EH (cell line): ENCODE measurements at regions not wholly inside any gene's neighbourhood (a gene's known extent, or its start where the extent isn't known, plus 50 kb on each side); places are given as distances from the start of the nearest gene placed in this dataset.
"Not testable (repeated sequence)": the region's sequence is repeated elsewhere in the genome, so short reads cannot be mapped to it uniquely, and the experiment has no call there.

Experiments
- DNase-seq: peaks from one replicate; pipeline ENCODE4 v3.0.0-alpha.2; 2015; ENCODE audit warnings: low read depth

GRCh38 chr3:148494451-148494850 lies 203.3 kb upstream of the AGTR1 start:
- no peak for DNase-seq

- no peak for DNase-seq
Measured at GRCh38 chr3:148500881-148501280, 196.8 kb upstream of the AGTR1 start.

GRCh38 chr3:148510116-148510515 lies 187.6 kb upstream of the AGTR1 start:
- no peak for DNase-seq

GRCh38 chr3:148510561-148510960 lies 187.1 kb upstream of the AGTR1 start:
- no peak for DNase-seq

GRCh38 chr3:148512648-148513047 lies 185.1 kb upstream of the AGTR1 start:
- DNase-seq, result peak; percentile 24

GRCh38 chr3:148513096-148513543 lies 184.6 kb upstream of the AGTR1 start:
- DNase-seq, result peak; percentile 52

- no peak for DNase-seq
Measured at GRCh38 chr3:148518520-148518919, 179.2 kb upstream of the AGTR1 start.

- not testable (repeated sequence) for DNase-seq
Measured at GRCh38 chr3:148525621-148526020, 172.1 kb upstream of the AGTR1 start.

- peak; percentile 2 for DNase-seq
Measured at GRCh38 chr3:148528024-148528423, 169.7 kb upstream of the AGTR1 start.

GRCh38 chr3:148531836-148532235 lies 165.9 kb upstream of the AGTR1 start:
- no peak for DNase-seq

GRCh38 chr3:148532326-148532725 lies 165.4 kb upstream of the AGTR1 start:
- peak; percentile 6 for DNase-seq

- DNase-seq, result no peak
Measured at GRCh38 chr3:148532774-148533173, 164.9 kb upstream of the AGTR1 start.

GRCh38 chr3:148534089-148534988 lies 163.4 kb upstream of the AGTR1 start:
- no peak for DNase-seq

GRCh38 chr3:148535001-148535400 lies 162.7 kb upstream of the AGTR1 start:
- DNase-seq, result no peak

GRCh38 chr3:148540266-148540665 lies 157.4 kb upstream of the AGTR1 start:
- no peak for DNase-seq

- no peak for DNase-seq
Measured at GRCh38 chr3:148540851-148541250, 156.9 kb upstream of the AGTR1 start.

GRCh38 chr3:148546959-148547358 lies 150.7 kb upstream of the AGTR1 start:
- no peak for DNase-seq

- no peak for DNase-seq
Measured at GRCh38 chr3:148551767-148552260, 145.9 kb upstream of the AGTR1 start.

GRCh38 chr3:148554367-148554766 lies 143.3 kb upstream of the AGTR1 start:
- no peak for DNase-seq

- no peak for DNase-seq
Measured at GRCh38 chr3:148556664-148557063, 141.0 kb upstream of the AGTR1 start.

- not testable (repeated sequence) for DNase-seq
Measured at GRCh38 chr3:148577579-148577978, 120.1 kb upstream of the AGTR1 start.

- DNase-seq, result no peak
Measured at GRCh38 chr3:148582126-148582525, 115.6 kb upstream of the AGTR1 start.

- DNase-seq, result no peak
Measured at GRCh38 chr3:148583793-148584192, 113.9 kb upstream of the AGTR1 start.

GRCh38 chr3:148584438-148584837 lies 113.3 kb upstream of the AGTR1 start:
- no peak for DNase-seq
